ENCODE measurements at regions not wholly inside any gene's neighbourhood (a gene's known extent, or its start where the extent isn't known, plus 50 kb on each side); places are given as distances from the start of the nearest gene placed in this dataset.

- TF ChIP-seq CTCF (IDR thresholded peaks at IDR 0.05) (no peak), POLR2A (IDR thresholded peaks at IDR 0.05) (no peak)
Observed at GRCh38 chr3:193942516-193943055, 193.4 kb upstream of the HES1 start.

Data from esophagus squamous epithelium (tissue), 4 donors.